Transverse colon (tissue), 3 donors: ENCODE measurements at regions not wholly inside any gene's neighbourhood (a gene's known extent, or its start where the extent isn't known, plus 50 kb on each side); places are given as distances from the start of the nearest gene placed in this dataset.

Source experiments
- CTCF ChIP-seq, 5 experiments: fragments of 200-600 bp in 3 of 5; fragments of 450-650 bp in 2 of 5; sonication (generic) in 3 of 5; IDR thresholded peaks; 1 replicate in 2 of 5; 2 replicates in 3 of 5; pipeline ENCODE4 v1.5.1; 2016 to 2017; ENCODE audit warnings: antibody characterized with exemption in 5 of 5, inconsistent platforms in 3 of 5, mild to moderate bottlenecking in 2 of 5, moderate library complexity in 1 of 5
- POLR2A ChIP-seq: fragments of 450-650 bp; IDR thresholded peaks from one replicate; pipeline ENCODE4 v1.6.1; 2016; ENCODE audit warnings: antibody characterized with exemption, mild to moderate bottlenecking, moderate library complexity

GRCh38 chr13:81488021-81488420 lies 1147.1 kb upstream of the SPRY2 start:
- TF ChIP-seq POLR2A (no peak), CTCF (IDR thresholded peaks at IDR 0.05) (no peak)
